SK-N-SH (cell line): ENCODE measurements at regions not wholly inside any gene's neighbourhood (a gene's known extent, or its start where the extent isn't known, plus 50 kb on each side); places are given as distances from the start of the nearest gene placed in this dataset.

Source experiments
- EZH2phosphoT487 ChIP-seq: fragments of 200-600 bp; sonication (generic); IDR thresholded peaks from 2 replicates; pipeline ENCODE4 v1.6.1; 2017; ENCODE audit warnings: low read depth, mixed run types, mild to moderate bottlenecking, antibody characterized with exemption, moderate library complexity, borderline replicate concordance
- ZBTB33 ChIP-seq: IDR thresholded peaks from 2 replicates; pipeline ENCODE4 v1.4.0; 2012; ENCODE audit warnings: low read depth, borderline replicate concordance

- TF ChIP-seq EZH2phosphoT487: no peak
- TF ChIP-seq ZBTB33: no peak
Observed at GRCh38 chr7:67593794-67594193, 597.2 kb downstream of the TYW1 start.
